H1 (cell line): ENCODE measurements at regions not wholly inside any gene's neighbourhood (a gene's known extent, or its start where the extent isn't known, plus 50 kb on each side); places are given as distances from the start of the nearest gene placed in this dataset.
"Not testable (repeated sequence)": the region's sequence is repeated elsewhere in the genome, so short reads cannot be mapped to it uniquely, and the experiment has no call there.

Experiments
- CTCF ChIA-PET: fragments of 300-600 bp; sonication (Branson Sonifier 250); formaldehyde crosslinking; loops from one replicate; lab custom pipeline; 2021; ENCODE audit not compliant: partially characterized antibody; lab: Charles Lee
- POLR2A ChIA-PET: fragments of 300-600 bp; sonication (Branson Sonifier 250); formaldehyde crosslinking; loops from one replicate; lab custom pipeline; 2021; ENCODE audit warnings: inconsistent platforms; ENCODE audit not compliant: partially characterized antibody; lab: Charles Lee
- DNase-seq, 2 experiments: peaks; one replicate each; pipeline versions ENCODE4 v3.0.0 to v3.0.0-alpha.2; 2010 to 2022; ENCODE audit warnings: low spot score in 2 of 2, low read depth in 1 of 2, mixed read lengths in 1 of 2
- FAIRE-seq: peaks from 2 replicates; lab custom pipeline; 2011; peaks lifted over from hg19 to GRCh38; lab: Jason Lieb, UNC
- H2AFZ ChIP-seq: 2 replicates; pipeline ENCODE4 v1.8.1; 2012; ENCODE audit warnings: low read length, inconsistent platforms
- H2AK5ac ChIP-seq: 2 replicates; pipeline ENCODE4 v1.6.1; 2013; ENCODE audit warnings: low read depth, low read length
- H2BK120ac ChIP-seq: replicated peaks from 2 replicates; pipeline ENCODE3; 2013; ENCODE audit warnings: low read depth, low read length, inconsistent platforms
- H2BK12ac ChIP-seq: 2 replicates; pipeline ENCODE4 v1.6.1; 2013; ENCODE audit warnings: low read depth, low read length
- H2BK15ac ChIP-seq: 2 replicates; pipeline ENCODE4 v1.6.1; 2013; ENCODE audit warnings: low read length
- H2BK20ac ChIP-seq: 2 replicates; pipeline ENCODE4 v1.6.1; 2013; ENCODE audit warnings: low read length
- H2BK5ac ChIP-seq: 2 replicates; pipeline ENCODE4 v1.6.1; 2013; ENCODE audit warnings: low read depth, low read length
- H3K14ac ChIP-seq: 2 replicates; pipeline ENCODE4 v1.6.1; 2013; ENCODE audit warnings: inconsistent platforms; ENCODE audit not compliant: insufficient read length
- H3K18ac ChIP-seq: 2 replicates; pipeline ENCODE4 v1.6.1; 2013; ENCODE audit warnings: low read length; ENCODE audit errors: extremely low read depth
- H3K23ac ChIP-seq: 2 replicates; pipeline ENCODE4 v1.6.1; 2013; ENCODE audit warnings: inconsistent platforms; ENCODE audit not compliant: insufficient read length
- H3K23me2 ChIP-seq: 2 replicates; pipeline ENCODE4 v1.6.1; 2013; ENCODE audit warnings: low read depth, low read length
- H3K27ac ChIP-seq: 2 replicates; pipeline ENCODE4 v1.6.1; 2011; ENCODE audit warnings: low read depth, low read length, inconsistent platforms
- H3K27me3 ChIP-seq, 4 experiments: replicated peaks in 1 of 4; 1 replicate in 1 of 4; 2 replicates in 3 of 4; pipeline versions ENCODE4 v1.6.1 to v1.8.1; 2011 to 2013; ENCODE audit warnings: low read length in 3 of 4, mild to moderate bottlenecking in 3 of 4, inconsistent platforms in 2 of 4, mixed read lengths in 2 of 4, moderate library complexity in 1 of 4; ENCODE audit not compliant: control insufficient read depth in 3 of 4, insufficient read depth in 3 of 4; ENCODE audit errors: extremely low read depth in 1 of 4
- H3K36me3 ChIP-seq, 4 experiments: 2 replicates each; pipeline versions ENCODE4 v1.6.1 to v1.8.1; 2011 to 2013; ENCODE audit warnings: mild to moderate bottlenecking in 4 of 4, low read length in 3 of 4, moderate library complexity in 2 of 4, control low read depth in 1 of 4, inconsistent platforms in 1 of 4; ENCODE audit not compliant: insufficient read depth in 4 of 4, control insufficient read depth in 2 of 4
- H3K4ac ChIP-seq: replicated peaks from 2 replicates; pipeline ENCODE3; 2013; ENCODE audit warnings: low read length, low read depth, mixed read lengths, inconsistent platforms; ENCODE audit not compliant: insufficient read length
- H3K4me1 ChIP-seq, 4 experiments: replicated peaks in 1 of 4; 1 replicate in 1 of 4; 2 replicates in 3 of 4; pipeline versions ENCODE4 v1.6.1 to v1.8.1; 2011 to 2013; ENCODE audit warnings: low read length in 3 of 4, inconsistent platforms in 2 of 4, mixed read lengths in 1 of 4; ENCODE audit not compliant: insufficient read depth in 4 of 4, control insufficient read depth in 3 of 4
- H3K4me2 ChIP-seq, 2 experiments: 2 replicates each; pipeline versions ENCODE4 v1.6.1 to v1.8.1; 2011 to 2013; ENCODE audit warnings: low read depth in 2 of 2, low read length in 2 of 2, control low read depth in 1 of 2, inconsistent platforms in 1 of 2, mild to moderate bottlenecking in 1 of 2; ENCODE audit not compliant: insufficient read depth in 1 of 2
- H3K4me3 ChIP-seq, 4 experiments: fragments of 200-600, 300-600 bp in 1 of 4; sonication (generic), shearing (Covaris generic), sonication (Bioruptor Twin) in 1 of 4; 2 replicates each; pipeline versions ENCODE4 v1.5.1 to v1.8.1; 2011 to 2016; ENCODE audit warnings: low read length in 4 of 4, low read depth in 3 of 4, control low read depth in 2 of 4, inconsistent platforms in 2 of 4, mild to moderate bottlenecking in 2 of 4, mixed read lengths in 1 of 4, moderate library complexity in 1 of 4; ENCODE audit not compliant: insufficient read depth in 2 of 4; ENCODE audit errors: extremely low read depth in 1 of 4
- H3K56ac ChIP-seq: replicated peaks from 2 replicates; pipeline ENCODE3; 2013; ENCODE audit warnings: low read depth, mild to moderate bottlenecking, mixed read lengths, low read length, inconsistent platforms; ENCODE audit not compliant: insufficient read length
- H3K79me1 ChIP-seq: 2 replicates; pipeline ENCODE4 v1.6.1; 2013; ENCODE audit warnings: low read depth, low read length, control low read depth
- H3K79me2 ChIP-seq, 2 experiments: 2 replicates each; pipeline versions ENCODE4 v1.6.1 to v1.8.1; 2012 to 2013; ENCODE audit warnings: low read length in 2 of 2, mild to moderate bottlenecking in 2 of 2, inconsistent platforms in 1 of 2; ENCODE audit not compliant: insufficient read depth in 2 of 2, control insufficient read depth in 1 of 2
- H3K9ac ChIP-seq, 4 experiments: replicated peaks in 1 of 4; 1 replicate in 1 of 4; 2 replicates in 3 of 4; pipeline versions ENCODE4 v1.6.1 to v1.8.1; 2011 to 2013; ENCODE audit warnings: low read depth in 3 of 4, low read length in 3 of 4, control low read depth in 2 of 4, mild to moderate bottlenecking in 2 of 4, moderate library complexity in 2 of 4, inconsistent platforms in 1 of 4; ENCODE audit errors: extremely low read depth in 1 of 4
- H3K9me3 ChIP-seq, 2 experiments: 2 replicates each; pipeline versions ENCODE4 v1.6.1 to v1.8.1; 2012 to 2013; ENCODE audit warnings: mild to moderate bottlenecking in 2 of 2, moderate library complexity in 2 of 2, control low read depth in 1 of 2, inconsistent platforms in 1 of 2, low read depth in 1 of 2, low read length in 1 of 2, mixed read lengths in 1 of 2; ENCODE audit not compliant: insufficient read depth in 2 of 2
- H4K20me1 ChIP-seq, 2 experiments: replicated peaks in 1 of 2; 2 replicates each; pipeline versions ENCODE3 to v1.8.1; 2011 to 2013; ENCODE audit warnings: inconsistent platforms in 2 of 2, low read length in 2 of 2, mild to moderate bottlenecking in 1 of 2; ENCODE audit not compliant: insufficient read depth in 2 of 2, control insufficient read depth in 1 of 2
- H4K5ac ChIP-seq: 2 replicates; pipeline ENCODE4 v1.6.1; 2013; ENCODE audit warnings: low read length, low read depth, mixed read lengths, inconsistent platforms; ENCODE audit not compliant: insufficient read length
- H4K8ac ChIP-seq: 2 replicates; pipeline ENCODE4 v1.8.0; 2013; ENCODE audit warnings: mild to moderate bottlenecking, moderate library complexity, low read length, inconsistent platforms; ENCODE audit not compliant: insufficient read depth; ENCODE audit errors: extremely low read depth
- H4K91ac ChIP-seq: replicated peaks from 2 replicates; pipeline ENCODE3; 2013; ENCODE audit warnings: low read length, mixed read lengths, inconsistent platforms; ENCODE audit not compliant: insufficient read length
- WGBS, 2 experiments: shearing (Covaris generic) in 1 of 2; methylation state at CpG; one replicate each; pipeline versions ENCODE4 v1.1.6 to v1.1.7; 2013 to 2015; ENCODE audit warnings: low lambda C conversion rate in 2 of 2, mixed read lengths in 2 of 2, inconsistent platforms in 1 of 2, low coverage in 1 of 2, missing lambda C conversion rate in 1 of 2; ENCODE audit not compliant: insufficient replicate concordance in 2 of 2, insufficient coverage in 1 of 2, insufficient read length in 1 of 2; ENCODE audit errors: extremely low coverage in 1 of 2, missing lambda C conversion rate in 1 of 2; 5-methylcytosine and 5-hydroxymethylcytosine counted together

DNA sequence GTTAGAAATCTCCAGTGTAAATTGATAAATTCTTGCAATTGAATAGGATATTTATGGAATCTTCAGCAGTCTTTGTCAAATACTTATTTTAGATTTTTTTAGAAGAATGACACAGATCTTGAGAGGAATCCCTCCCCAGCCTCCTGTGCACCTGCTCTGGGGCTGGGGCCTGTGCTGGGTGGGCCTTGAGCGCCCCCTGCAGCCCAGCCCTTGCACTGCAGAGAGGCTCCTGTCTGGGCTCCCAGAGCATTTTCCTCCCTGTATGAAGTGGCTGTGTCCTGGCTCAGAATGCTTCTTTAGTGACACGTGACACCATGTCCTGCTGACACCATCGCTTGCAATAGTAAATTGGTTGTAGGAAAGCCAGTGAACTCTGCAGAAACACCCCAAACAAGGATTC is 98.7 kb downstream of the OR4M2 start:
- H2BK120ac ChIP-seq, FAIRE-seq, H2BK12ac ChIP-seq, H3K4me1 ChIP-seq, H3K23ac ChIP-seq, H3K79me2 ChIP-seq, H2BK5ac ChIP-seq, H2AK5ac ChIP-seq, H4K20me1 ChIP-seq, H4K8ac ChIP-seq, POLR2A ChIA-PET, DNase-seq, H3K9me3 ChIP-seq, H4K5ac ChIP-seq, CTCF ChIA-PET, H2BK20ac ChIP-seq, H3K27me3 ChIP-seq, H3K4me3 ChIP-seq, H3K27ac ChIP-seq, H3K14ac ChIP-seq, H3K23me2 ChIP-seq, H3K36me3 ChIP-seq, H3K56ac ChIP-seq, H3K4ac ChIP-seq, H3K79me1 ChIP-seq, H3K18ac ChIP-seq, H3K9ac ChIP-seq, H3K4me2 ChIP-seq, H2BK15ac ChIP-seq, H2AFZ ChIP-seq, H4K91ac ChIP-seq: not testable (repeated sequence)
- WGBS, 2 experiments = no CpG with 5 or more reads among the region's 3 CpGs

DNA sequence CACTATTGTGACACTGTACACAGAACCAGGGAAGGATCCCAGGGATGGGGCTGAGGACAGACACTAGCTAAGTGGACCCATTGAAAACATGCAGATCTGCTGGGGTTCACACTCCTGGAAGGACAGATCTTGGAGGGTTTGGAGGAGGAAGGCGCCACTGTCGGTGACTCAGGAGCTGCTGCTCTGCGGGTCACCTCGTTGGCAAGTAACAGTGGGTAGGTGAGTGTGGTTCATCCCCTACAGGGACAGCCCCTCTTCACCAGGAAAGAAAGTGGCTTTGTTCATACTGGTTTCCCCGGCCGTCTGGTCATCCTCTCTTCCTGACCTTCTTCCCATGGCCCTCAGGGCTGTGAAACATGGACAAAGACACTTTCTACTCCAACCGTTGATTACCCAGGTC is 100.3 kb downstream of the OR4M2 start:
- H4K8ac ChIP-seq, H3K27me3 ChIP-seq, DNase-seq, H3K9ac ChIP-seq, H3K14ac ChIP-seq, H3K23me2 ChIP-seq, H3K23ac ChIP-seq, H3K18ac ChIP-seq, H2BK20ac ChIP-seq, H2BK12ac ChIP-seq, H3K79me2 ChIP-seq, H2AFZ ChIP-seq, H4K91ac ChIP-seq, H3K36me3 ChIP-seq, POLR2A ChIA-PET, H2BK15ac ChIP-seq, H3K4ac ChIP-seq, H2AK5ac ChIP-seq, H3K56ac ChIP-seq, H3K79me1 ChIP-seq, H3K9me3 ChIP-seq, H3K4me3 ChIP-seq, H4K5ac ChIP-seq, CTCF ChIA-PET, H3K4me2 ChIP-seq, FAIRE-seq, H2BK120ac ChIP-seq, H2BK5ac ChIP-seq, H3K4me1 ChIP-seq, H4K20me1 ChIP-seq, H3K27ac ChIP-seq: not testable (repeated sequence)
- WGBS, 2 experiments = no CpG with 5 or more reads among the region's 7 CpGs
